HEK293 (cell line): ENCODE measurements at regions not wholly inside any gene's neighbourhood (a gene's known extent, or its start where the extent isn't known, plus 50 kb on each side); places are given as distances from the start of the nearest gene placed in this dataset.

Experiments used
- CTCF ChIA-PET: fragments of 350-600 bp; formaldehyde crosslinking; extraction: SDS; loops from one replicate; lab custom pipeline; 2021; ENCODE audit warnings: antibody characterized with exemption; lab: Yijun Ruan, JAX
- POLR2A ChIA-PET: fragments of 300-600 bp; formaldehyde crosslinking; extraction: SDS; loops from one replicate; lab custom pipeline; 2020; ENCODE audit warnings: antibody characterized with exemption, inconsistent platforms; lab: Yijun Ruan, JAX
- H3K27ac ChIP-seq: fragments of 200-500 bp; sonication (Bioruptor generic); 2 replicates; pipeline ENCODE4 v1.5.1; 2014; ENCODE audit warnings: low read depth, low read length, control low read depth, inconsistent platforms; ENCODE audit errors: extremely low read depth
- H3K36me3 ChIP-seq, 2 experiments: fragments of 200-500 bp in 1 of 2; sonication (Bioruptor generic) in 1 of 2; 1 replicate in 1 of 2; 2 replicates in 1 of 2; pipeline ENCODE4 v1.5.1; 2014 to 2017; ENCODE audit warnings: inconsistent platforms in 2 of 2, low read length in 2 of 2; ENCODE audit not compliant: control insufficient read depth in 2 of 2, insufficient read depth in 1 of 2
- H3K4me1 ChIP-seq: fragments of 200-500 bp; sonication (Bioruptor generic); 2 replicates; pipeline ENCODE4 v1.5.1; 2014; ENCODE audit warnings: mild to moderate bottlenecking, low read length, inconsistent platforms; ENCODE audit not compliant: control insufficient read depth, insufficient read depth
- H3K4me3 ChIP-seq: 2 replicates; pipeline ENCODE4 v1.5.1; 2011; ENCODE audit warnings: low read depth, mild to moderate bottlenecking, control low read depth, low read length, moderate library complexity
- H3K9me3 ChIP-seq: fragments of 200-500 bp; sonication (Bioruptor generic); 2 replicates; pipeline ENCODE4 v1.5.1; 2014; ENCODE audit warnings: low read depth, low read length, inconsistent platforms; ENCODE audit not compliant: control insufficient read depth, insufficient read depth
- AEBP2 ChIP-seq: fragments of 450-650 bp; formaldehyde crosslinking; IDR thresholded peaks from 2 replicates; pipeline ENCODE4 v1.5.1; 2016; ENCODE audit warnings: missing biosample characterization, missing genetic modification characterization, borderline replicate concordance
- GFI1B ChIP-seq: fragments of 450-650 bp; formaldehyde crosslinking; IDR thresholded peaks from 2 replicates; pipeline ENCODE4 v1.5.1; 2016; ENCODE audit warnings: missing biosample characterization, missing genetic modification characterization
- GLI2 ChIP-seq: fragments of 450-650 bp; formaldehyde crosslinking; IDR thresholded peaks from 2 replicates; pipeline ENCODE4; 2017; ENCODE audit warnings: missing biosample characterization, missing genetic modification characterization, low read depth, borderline replicate concordance
- GLI4 ChIP-seq: fragments of 450-650 bp; formaldehyde crosslinking; IDR thresholded peaks from 2 replicates; pipeline ENCODE4 v1.5.1; 2016; ENCODE audit warnings: missing biosample characterization, missing genetic modification characterization
- OVOL3 ChIP-seq: fragments of 450-650 bp; formaldehyde crosslinking; IDR thresholded peaks from 2 replicates; pipeline ENCODE4 v1.5.1; 2016; ENCODE audit warnings: missing biosample characterization, missing genetic modification characterization
- PRDM6 ChIP-seq: fragments of 450-650 bp; formaldehyde crosslinking; IDR thresholded peaks from 2 replicates; pipeline ENCODE4 v1.5.1; 2017; ENCODE audit warnings: missing biosample characterization, missing genetic modification characterization
- REPIN1 ChIP-seq: fragments of 450-650 bp; formaldehyde crosslinking; IDR thresholded peaks from 2 replicates; pipeline ENCODE4 v1.5.1; 2017; ENCODE audit warnings: missing biosample characterization, missing genetic modification characterization, low read depth
- SP3 ChIP-seq: fragments of 450-650 bp; formaldehyde crosslinking; IDR thresholded peaks from 2 replicates; pipeline ENCODE4 v1.5.1; 2016; ENCODE audit warnings: missing biosample characterization, missing genetic modification characterization
- ZBTB1 ChIP-seq: fragments of 450-650 bp; formaldehyde crosslinking; IDR thresholded peaks from 2 replicates; pipeline ENCODE4 v1.5.1; 2016; ENCODE audit warnings: missing biosample characterization, missing genetic modification characterization
- ZNF16 ChIP-seq: fragments of 450-650 bp; formaldehyde crosslinking; IDR thresholded peaks from 2 replicates; pipeline ENCODE4 v1.5.1; 2016; ENCODE audit warnings: low read depth, missing biosample characterization, missing genetic modification characterization
- ZNF221 ChIP-seq: fragments of 450-650 bp; formaldehyde crosslinking; IDR thresholded peaks from 2 replicates; pipeline ENCODE4 v1.5.1; 2017; ENCODE audit warnings: missing biosample characterization, missing genetic modification characterization, borderline replicate concordance
- ZNF24 ChIP-seq: fragments of 450-650 bp; formaldehyde crosslinking; IDR thresholded peaks from 2 replicates; pipeline ENCODE4 v1.5.1; 2016; ENCODE audit warnings: missing biosample characterization, missing genetic modification characterization
- ZNF473 ChIP-seq: fragments of 450-650 bp; formaldehyde crosslinking; IDR thresholded peaks from 2 replicates; pipeline ENCODE4 v1.5.1; 2017; ENCODE audit warnings: missing biosample characterization, missing genetic modification characterization
- ZNF48 ChIP-seq: fragments of 450-650 bp; formaldehyde crosslinking; IDR thresholded peaks from 2 replicates; pipeline ENCODE4 v1.5.1; 2016; ENCODE audit warnings: missing biosample characterization, missing genetic modification characterization
- ZNF501 ChIP-seq: fragments of 450-650 bp; formaldehyde crosslinking; IDR thresholded peaks from 2 replicates; pipeline ENCODE4 v1.5.1; 2016; ENCODE audit warnings: missing biosample characterization, missing genetic modification characterization
- ZNF660 ChIP-seq: fragments of 450-650 bp; IDR thresholded peaks from 2 replicates; pipeline ENCODE4 v1.5.1; 2018; ENCODE audit warnings: missing biosample characterization, mild to moderate bottlenecking, missing genetic modification characterization
- ZNF670 ChIP-seq: fragments of 450-650 bp; formaldehyde crosslinking; IDR thresholded peaks from 2 replicates; pipeline ENCODE4 v1.5.1; 2016; ENCODE audit warnings: missing biosample characterization, missing genetic modification characterization, low read depth
- ZNF701 ChIP-seq: fragments of 450-650 bp; formaldehyde crosslinking; IDR thresholded peaks from 2 replicates; pipeline ENCODE4 v1.5.1; 2016; ENCODE audit warnings: missing biosample characterization, missing genetic modification characterization
- ZSCAN23 ChIP-seq: fragments of 450-650 bp; formaldehyde crosslinking; IDR thresholded peaks from 2 replicates; pipeline ENCODE4 v1.5.1; 2016; ENCODE audit warnings: missing biosample characterization, missing genetic modification characterization
- TF ChIP-seq, protein P1 (sequence below): fragments of 450-650 bp; formaldehyde crosslinking; optimal IDR thresholded peaks from 2 replicates; pipeline ENCODE3; 2016; ENCODE audit warnings: missing biosample characterization, mild to moderate bottlenecking, missing genetic modification characterization
- TF ChIP-seq, protein P2 (sequence below): fragments of 450-650 bp; formaldehyde crosslinking; IDR thresholded peaks from 2 replicates; pipeline ENCODE4 v1.5.1; 2016; ENCODE audit warnings: missing biosample characterization, missing genetic modification characterization, low read depth
- TF ChIP-seq, protein P3 (sequence below): IDR thresholded peaks from 2 replicates; pipeline ENCODE4 v1.6.1; 2011; ENCODE audit warnings: mild to moderate bottlenecking, low read depth, low read length, borderline replicate concordance
- TF ChIP-seq, protein P4 (sequence below): fragments of 450-650 bp; formaldehyde crosslinking; IDR thresholded peaks from 2 replicates; pipeline ENCODE4 v1.5.1; 2016; ENCODE audit warnings: missing biosample characterization, missing genetic modification characterization

DNA sequence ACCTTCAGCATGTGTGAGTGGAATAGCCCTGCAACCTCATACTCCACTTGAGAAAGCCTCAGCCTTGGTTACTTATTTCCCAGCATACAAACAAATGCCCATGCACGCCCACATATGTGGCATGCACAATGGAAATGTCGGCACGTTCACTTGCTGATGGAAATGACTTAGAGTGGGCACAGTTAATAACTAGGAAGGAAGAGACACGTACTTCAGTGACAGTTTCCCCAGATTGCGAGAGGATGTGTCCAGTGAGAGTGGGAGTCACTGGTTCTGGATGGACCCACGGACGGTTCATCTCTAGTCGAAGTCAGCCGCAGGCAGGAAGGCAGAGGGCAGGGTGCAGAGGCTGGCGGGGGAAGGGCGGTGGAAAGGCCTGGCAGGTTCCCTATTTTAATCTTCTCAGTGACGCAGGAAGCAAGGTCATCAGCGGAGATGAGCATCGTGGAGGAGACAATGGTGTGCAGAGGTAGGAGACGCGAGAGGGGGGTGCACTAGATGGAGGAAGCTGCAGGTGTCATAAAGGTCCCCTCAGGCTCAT lies 350.7 kb upstream of the MYT1L start:
- no peaks in the 10 kb centered on the region for H3K4me1 ChIP-seq
- TF ChIP-seq ZNF501 (tag by site-specific recombination) = no peak
- H3K27ac ChIP-seq = no peak overlapping the region
- H3K9me3 ChIP-seq = no peaks in the 10 kb centered on the region
- H3K4me3 ChIP-seq = no peak overlapping the region
- ChIA-PET CTCF (interaction anchor here (0.6 kb wide), 1 partner anchor 627 kb away, joined by 3 read pairs; no protein-coding TSS in a partner anchor), POLR2A (no interaction called here)
- H3K36me3 ChIP-seq = no peaks in the 10 kb centered on the region

GRCh38 chr2:2681085-2681484 lies 350.0 kb upstream of the MYT1L start:
- Histone ChIP-seq H3K4me1 (no peaks in the 10 kb centered on the region), H3K27ac (no peak overlapping the region), H3K36me3 (no peaks in the 10 kb centered on the region), H3K9me3 (no peaks in the 10 kb centered on the region), H3K4me3 (no peak overlapping the region)
- CTCF ChIA-PET = interaction anchor here (0.6 to 1.4 kb wide), 2 partner anchors 17 to 628 kb away, joined by 3 to 4 read pairs; no protein-coding TSS in a partner anchor
- TF ChIP-seq ZSCAN23 (no peak), GLI4 (tag by site-specific recombination) (no peak), OVOL3 (tag by site-specific recombination) (no peak), ZNF16 (no peak), ZNF670 (tag by site-specific recombination) (no peak), GFI1B (tag by site-specific recombination) (no peak), AEBP2 (tag by site-specific recombination) (no peak), REPIN1 (tag by site-specific recombination) (no peak), ZNF24 (tag by site-specific recombination) (no peak)
- TF ChIP-seq, protein P1, sequence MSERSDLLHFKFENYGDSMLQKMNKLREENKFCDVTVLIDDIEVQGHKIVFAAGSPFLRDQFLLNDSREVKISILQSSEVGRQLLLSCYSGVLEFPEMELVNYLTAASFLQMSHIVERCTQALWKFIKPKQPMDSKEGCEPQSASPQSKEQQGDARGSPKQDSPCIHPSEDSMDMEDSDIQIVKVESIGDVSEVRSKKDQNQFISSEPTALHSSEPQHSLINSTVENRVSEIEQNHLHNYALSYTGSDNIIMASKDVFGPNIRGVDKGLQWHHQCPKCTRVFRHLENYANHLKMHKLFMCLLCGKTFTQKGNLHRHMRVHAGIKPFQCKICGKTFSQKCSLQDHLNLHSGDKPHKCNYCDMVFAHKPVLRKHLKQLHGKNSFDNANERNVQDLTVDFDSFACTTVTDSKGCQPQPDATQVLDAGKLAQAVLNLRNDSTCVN (tag by site-specific recombination) = no peak
- POLR2A ChIA-PET = no interaction called here

GRCh38 chr2:2674831-2675230 lies 343.8 kb upstream of the MYT1L start:
- Histone ChIP-seq H3K36me3 (no peaks in the 10 kb centered on the region), H3K9me3 (no peaks in the 10 kb centered on the region), H3K27ac (no peak overlapping the region), H3K4me1 (no peaks in the 10 kb centered on the region), H3K4me3 (no peak overlapping the region)
- CTCF ChIA-PET = no interaction called here
- POLR2A ChIA-PET = no interaction called here
- no peak for TF ChIP-seq SP3
- no peak for TF ChIP-seq ZNF701 (tag by site-specific recombination)
- TF ChIP-seq ZNF660 = no peak
- TF ChIP-seq ZNF48 (tag by site-specific recombination) = no peak
- TF ChIP-seq GLI2 (tag by site-specific recombination) = no peak
- TF ChIP-seq, protein P2, sequence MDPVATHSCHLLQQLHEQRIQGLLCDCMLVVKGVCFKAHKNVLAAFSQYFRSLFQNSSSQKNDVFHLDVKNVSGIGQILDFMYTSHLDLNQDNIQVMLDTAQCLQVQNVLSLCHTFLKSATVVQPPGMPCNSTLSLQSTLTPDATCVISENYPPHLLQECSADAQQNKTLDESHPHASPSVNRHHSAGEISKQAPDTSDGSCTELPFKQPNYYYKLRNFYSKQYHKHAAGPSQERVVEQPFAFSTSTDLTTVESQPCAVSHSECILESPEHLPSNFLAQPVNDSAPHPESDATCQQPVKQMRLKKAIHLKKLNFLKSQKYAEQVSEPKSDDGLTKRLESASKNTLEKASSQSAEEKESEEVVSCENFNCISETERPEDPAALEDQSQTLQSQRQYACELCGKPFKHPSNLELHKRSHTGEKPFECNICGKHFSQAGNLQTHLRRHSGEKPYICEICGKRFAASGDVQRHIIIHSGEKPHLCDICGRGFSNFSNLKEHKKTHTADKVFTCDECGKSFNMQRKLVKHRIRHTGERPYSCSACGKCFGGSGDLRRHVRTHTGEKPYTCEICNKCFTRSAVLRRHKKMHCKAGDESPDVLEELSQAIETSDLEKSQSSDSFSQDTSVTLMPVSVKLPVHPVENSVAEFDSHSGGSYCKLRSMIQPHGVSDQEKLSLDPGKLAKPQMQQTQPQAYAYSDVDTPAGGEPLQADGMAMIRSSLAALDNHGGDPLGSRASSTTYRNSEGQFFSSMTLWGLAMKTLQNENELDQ (tag by site-specific recombination) = no peak
- TF ChIP-seq ZBTB1 (tag by site-specific recombination) = no peak
- TF ChIP-seq, protein P3, sequence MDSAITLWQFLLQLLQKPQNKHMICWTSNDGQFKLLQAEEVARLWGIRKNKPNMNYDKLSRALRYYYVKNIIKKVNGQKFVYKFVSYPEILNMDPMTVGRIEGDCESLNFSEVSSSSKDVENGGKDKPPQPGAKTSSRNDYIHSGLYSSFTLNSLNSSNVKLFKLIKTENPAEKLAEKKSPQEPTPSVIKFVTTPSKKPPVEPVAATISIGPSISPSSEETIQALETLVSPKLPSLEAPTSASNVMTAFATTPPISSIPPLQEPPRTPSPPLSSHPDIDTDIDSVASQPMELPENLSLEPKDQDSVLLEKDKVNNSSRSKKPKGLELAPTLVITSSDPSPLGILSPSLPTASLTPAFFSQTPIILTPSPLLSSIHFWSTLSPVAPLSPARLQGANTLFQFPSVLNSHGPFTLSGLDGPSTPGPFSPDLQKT = no peak
- no peak for TF ChIP-seq ZNF473 (tag by site-specific recombination)
- TF ChIP-seq ZNF221 = no peak
- TF ChIP-seq, protein P4, sequence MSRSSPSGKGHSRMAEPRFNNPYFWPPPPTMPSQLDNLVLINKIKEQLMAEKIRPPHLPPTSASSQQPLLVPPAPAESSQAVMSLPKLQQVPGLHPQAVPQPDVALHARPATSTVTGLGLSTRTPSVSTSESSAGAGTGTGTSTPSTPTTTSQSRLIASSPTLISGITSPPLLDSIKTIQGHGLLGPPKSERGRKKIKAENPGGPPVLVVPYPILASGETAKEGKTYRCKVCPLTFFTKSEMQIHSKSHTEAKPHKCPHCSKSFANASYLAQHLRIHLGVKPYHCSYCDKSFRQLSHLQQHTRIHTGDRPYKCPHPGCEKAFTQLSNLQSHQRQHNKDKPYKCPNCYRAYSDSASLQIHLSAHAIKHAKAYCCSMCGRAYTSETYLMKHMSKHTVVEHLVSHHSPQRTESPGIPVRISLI (tag by site-specific recombination) = no peak
- TF ChIP-seq PRDM6 (tag by site-specific recombination) = no peak
